Adrenal gland (tissue), 9 donors: ENCODE measurements at regions not wholly inside any gene's neighbourhood (a gene's known extent, or its start where the extent isn't known, plus 50 kb on each side); places are given as distances from the start of the nearest gene placed in this dataset.
A peak's percentile ranks its signal among the peaks of the same experiment; 100 is the strongest.

Experiments used
- DNase-seq, 7 donors: peaks; one replicate each; pipeline ENCODE4 v3.0.0-alpha.2; 2019 to 2020
- H3K27ac ChIP-seq, 5 donors: fragments of 200-600 bp; sonication (generic) in 4 of 5; 1 replicate in 3 of 5; 2 replicates in 2 of 5; pipeline versions ENCODE4 v1.5.1 to v1.8.0; 2016 to 2020; ENCODE audit warnings: mild to moderate bottlenecking in 1 of 5
- H3K27me3 ChIP-seq: fragments of 200-600 bp; 2 replicates; pipeline ENCODE4 v1.8.0; 2021
- H3K36me3 ChIP-seq, 2 donors: fragments of 200-600 bp; replicated peaks in 1 of 2; 1 replicate in 1 of 2; 2 replicates in 1 of 2; pipeline versions ENCODE4 v1.5.1 to v1.8.0; 2018 to 2022
- H3K4me1 ChIP-seq, 2 donors: fragments of 200-600 bp; replicated peaks in 1 of 2; 1 replicate in 1 of 2; 2 replicates in 1 of 2; pipeline versions ENCODE4 v1.5.1 to v1.8.0; 2018 to 2021
- H3K4me3 ChIP-seq, 4 donors: fragments of 200-600 bp; sonication (generic) in 3 of 4; one replicate each; pipeline ENCODE4 v1.5.1; 2016 to 2018
- H3K9me3 ChIP-seq, 3 donors: fragments of 200-600 bp; sonication (generic) in 1 of 3; replicated peaks in 1 of 3; 1 replicate in 2 of 3; 2 replicates in 1 of 3; pipeline versions ENCODE4 v1.5.1 to v1.8.0; 2016 to 2021
- CTCF ChIP-seq, 6 experiments: fragments of 450-650 bp in 4 of 6; fragments of 200-600 bp in 2 of 6; sonication (generic) in 1 of 6; IDR thresholded peaks; 1 replicate in 5 of 6; 2 replicates in 1 of 6; pipeline versions ENCODE4 v1.5.1 to v1.8.0; 2016 to 2021; ENCODE audit warnings: antibody characterized with exemption in 6 of 6, mild to moderate bottlenecking in 2 of 6, moderate library complexity in 1 of 6
- POLR2A ChIP-seq, 2 donors: fragments of 450-650 bp; IDR thresholded peaks; one replicate each; pipeline ENCODE4 v1.6.1; 2017; ENCODE audit warnings: antibody characterized with exemption in 2 of 2, mild to moderate bottlenecking in 2 of 2, moderate library complexity in 1 of 2
- WGBS, 4 donors: extraction: QIAGEN DNeasy Blood & Tissue Kit in 2 of 4; methylation state at CpG; one replicate each; pipeline versions ENCODE4 v1.1.5 to v1.1.7; 2013 to 2017; 5-methylcytosine and 5-hydroxymethylcytosine counted together
- intact Hi-C, 2 donors: fragments of 100-400 bp; cut with DNase I; formaldehyde crosslinking; loops; one replicate each; pipeline versions ENCODE4 v1.14.1 to v1.15.0; 2022 to 2023
- donor health status: healthy with polysubstance abuse.
- donor health status: Bipolar disorder and iron deficiency.
- donor health status: DM: yes; HTN: yes; CAD: no.
- donor health status: DM: no; HTN: no; CAD: no.
- donor health status: DM: no; HTN: no; CAD: no.

GRCh38 chr5:173741729-173742431 is 125.4 kb upstream of the BOD1 start:
- 74 to 85% (median 80%) methylated on average over 5 of the region's 5 CpGs for WGBS, 4 donors
- H3K4me3 ChIP-seq = no peak overlapping the region
- no peak overlapping the region for H3K27ac ChIP-seq
- TF ChIP-seq CTCF (IDR thresholded peaks at IDR 0.05) = no peak
- no peak for TF ChIP-seq POLR2A (IDR thresholded peaks at IDR 0.05)
- no peaks in the 10 kb centered on the region for H3K36me3 ChIP-seq
- no peaks in the 10 kb centered on the region for H3K9me3 ChIP-seq
- peaks cover 0 to 13% of the 10 kb centered on the region in 2 donors for H3K4me1 ChIP-seq
- peak in 4 of 7 donors; percentile 32 to 68 (median 48) for DNase-seq
- H3K27me3 ChIP-seq = no peaks in the 10 kb centered on the region
- intact Hi-C loops = no loop called here

- intact Hi-C loops = no loop called here
- Histone ChIP-seq H3K36me3 (no peaks in the 10 kb centered on the region), H3K27ac (no peak overlapping the region), H3K4me3 (no peak overlapping the region), H3K9me3 (no peaks in the 10 kb centered on the region), H3K4me1 (peaks cover 0 to 13% of the 10 kb centered on the region in 2 donors), H3K27me3 (no peaks in the 10 kb centered on the region)
- TF ChIP-seq CTCF (IDR thresholded peaks at IDR 0.05) (no peak), POLR2A (IDR thresholded peaks at IDR 0.05) (no peak)
- WGBS, 4 donors = 79 to 85% (median 81%) methylated on average over 3 of the region's 3 CpGs
- no peak for DNase-seq
Measured at GRCh38 chr5:173742432-173742816, 126.0 kb upstream of the BOD1 start.

GRCh38 chr5:173743641-173744343 is 127.3 kb upstream of the BOD1 start:
- Histone ChIP-seq H3K36me3 (no peaks in the 10 kb centered on the region), H3K4me3 (no peak overlapping the region), H3K9me3 (no peaks in the 10 kb centered on the region), H3K27ac (no peak overlapping the region), H3K4me1 (peaks cover 0 to 13% of the 10 kb centered on the region in 2 donors), H3K27me3 (no peaks in the 10 kb centered on the region)
- intact Hi-C loops = no loop called here
- WGBS, 4 donors = 73 to 80% (median 78%) methylated on average over 9 of the region's 9 CpGs
- TF ChIP-seq CTCF (IDR thresholded peaks at IDR 0.05) (no peak), POLR2A (IDR thresholded peaks at IDR 0.05) (no peak)
- DNase-seq = no peak

- Histone ChIP-seq H3K27ac (no peak overlapping the region), H3K36me3 (no peaks in the 10 kb centered on the region), H3K4me3 (no peak overlapping the region), H3K27me3 (no peaks in the 10 kb centered on the region), H3K9me3 (no peaks in the 10 kb centered on the region), H3K4me1 (peaks cover 0 to 13% of the 10 kb centered on the region in 2 donors)
- intact Hi-C loops = no loop called here
- no peak for DNase-seq
- 79 to 95% (median 88%) methylated on average over 8 of the region's 8 CpGs for WGBS, 4 donors
- TF ChIP-seq CTCF (IDR thresholded peaks at IDR 0.05) (no peak), POLR2A (IDR thresholded peaks at IDR 0.05) (no peak)
Measured at GRCh38 chr5:173744551-173744950, 128.1 kb upstream of the BOD1 start.
